ENCODE measurements at regions not wholly inside any gene's neighbourhood (a gene's known extent, or its start where the extent isn't known, plus 50 kb on each side); places are given as distances from the start of the nearest gene placed in this dataset.
"Not testable (repeated sequence)": the region's sequence is repeated elsewhere in the genome, so short reads cannot be mapped to it uniquely, and the experiment has no call there.

GRCh38 chr4:138656990-138657389 lies 358.6 kb upstream of the NOCT start:
- no peak for DNase-seq

- DNase-seq = no peak
These were observed 359.6 kb upstream of the NOCT start for GRCh38 chr4:138655985-138656384.

GRCh38 chr4:138655286-138655685 lies 360.3 kb upstream of the NOCT start:
- no peak for DNase-seq

GRCh38 chr4:138650929-138651448 lies 364.6 kb upstream of the NOCT start:
- no peak for DNase-seq

- DNase-seq = no peak
These were observed 365.1 kb upstream of the NOCT start for GRCh38 chr4:138650495-138650894.

- DNase-seq = no peak
These were observed 368.1 kb upstream of the NOCT start for GRCh38 chr4:138647433-138647832.

GRCh38 chr4:138646383-138646782 lies 369.2 kb upstream of the NOCT start:
- no peak for DNase-seq

- no peak for DNase-seq
These were observed 370.3 kb upstream of the NOCT start for GRCh38 chr4:138645289-138645688.

GRCh38 chr4:138644322-138644721 lies 371.3 kb upstream of the NOCT start:
- no peak for DNase-seq

GRCh38 chr4:138643827-138644226 lies 371.8 kb upstream of the NOCT start:
- DNase-seq = no peak

GRCh38 chr4:138639018-138639741 lies 376.4 kb upstream of the NOCT start:
- DNase-seq = no peak

GRCh38 chr4:138636781-138637180 lies 378.8 kb upstream of the NOCT start:
- DNase-seq = no peak

- DNase-seq = no peak
These were observed 380.7 kb upstream of the NOCT start for GRCh38 chr4:138634915-138635314.

- DNase-seq = no peak
These were observed 382.0 kb upstream of the NOCT start for GRCh38 chr4:138633580-138633904.

- no peak for DNase-seq
These were observed 382.6 kb upstream of the NOCT start for GRCh38 chr4:138632856-138633579.

GRCh38 chr4:138630666-138631065 lies 384.9 kb upstream of the NOCT start:
- DNase-seq = no peak

- no peak for DNase-seq
These were observed 385.9 kb upstream of the NOCT start for GRCh38 chr4:138629669-138630068.

GRCh38 chr4:138627096-138627495 lies 384.9 kb upstream of the SLC7A11 start:
- DNase-seq = no peak

- DNase-seq = not testable (repeated sequence)
These were observed 380.2 kb upstream of the SLC7A11 start for GRCh38 chr4:138622362-138622761.

- DNase-seq = no peak
These were observed 374.6 kb upstream of the SLC7A11 start for GRCh38 chr4:138616775-138617174.

- no peak for DNase-seq
These were observed 372.4 kb upstream of the SLC7A11 start for GRCh38 chr4:138614398-138615142.

- no peak for DNase-seq
These were observed 370.3 kb upstream of the SLC7A11 start for GRCh38 chr4:138612428-138612827.

- DNase-seq = no peak
These were observed 369.6 kb upstream of the SLC7A11 start for GRCh38 chr4:138611721-138612120.

- no peak for DNase-seq
These were observed 368.9 kb upstream of the SLC7A11 start for GRCh38 chr4:138611017-138611416.
